Brain microvascular endothelial cell (primary cell): ENCODE measurements at regions not wholly inside any gene's neighbourhood (a gene's known extent, or its start where the extent isn't known, plus 50 kb on each side); places are given as distances from the start of the nearest gene placed in this dataset.
"Not testable (repeated sequence)": the region's sequence is repeated elsewhere in the genome, so short reads cannot be mapped to it uniquely, and the experiment has no call there.

Experiments used
- DNase-seq: peaks from one replicate; pipeline ENCODE4 v3.0.0-alpha.2; 2020
- H3K27ac ChIP-seq: fragments of 250-450 bp; sonication (Bioruptor Pico); 2 replicates; pipeline ENCODE4 v1.5.1; 2020; ENCODE audit warnings: mild to moderate bottlenecking, moderate library complexity
- H3K27me3 ChIP-seq: fragments of 250-450 bp; sonication (Bioruptor Pico); replicated peaks from 2 replicates; pipeline ENCODE4 v1.5.1; 2020; ENCODE audit warnings: mild to moderate bottlenecking
- H3K36me3 ChIP-seq: fragments of 250-450 bp; sonication (Bioruptor Pico); replicated peaks from 2 replicates; pipeline ENCODE4 v1.5.1; 2020; ENCODE audit warnings: mild to moderate bottlenecking
- H3K4me3 ChIP-seq: 2 replicates; pipeline ENCODE4 v1.5.1; 2011; ENCODE audit warnings: low read depth, mild to moderate bottlenecking, control low read depth, low read length, moderate library complexity
- CTCF ChIP-seq: IDR thresholded peaks from 2 replicates; pipeline ENCODE4 v1.5.1; 2011; ENCODE audit warnings: low read depth, mild to moderate bottlenecking, moderate library complexity, low read length, control low read depth, inconsistent platforms; ENCODE audit errors: missing control alignments
- in situ Hi-C: cut with HindIII; loops from 2 replicates; pipeline ENCODE4 v1.10.0; 2017; ENCODE audit warnings: low sequenced_read_pairs, low pct_ligation_motif_present

- no peaks in the 10 kb centered on the region for H3K36me3 ChIP-seq
- peak overlapping the region; percentile 95 for H3K27ac ChIP-seq
- in situ Hi-C loops: no loop called here
- DNase-seq: no peak
- no peaks in the 10 kb centered on the region for H3K27me3 ChIP-seq
- no peak overlapping the region for H3K4me3 ChIP-seq
- TF ChIP-seq CTCF: no peak
Measured at GRCh38 chr7:138185132-138185908, 109.1 kb downstream of the AKR1D1 start.

- Histone ChIP-seq H3K27ac (peak overlapping the region; percentile 95), H3K36me3 (no peaks in the 10 kb centered on the region), H3K4me3 (no peak overlapping the region), H3K27me3 (no peaks in the 10 kb centered on the region)
- TF ChIP-seq CTCF: no peak
- in situ Hi-C loops: no loop called here
- DNase-seq: peak; percentile 98
Measured at GRCh38 chr7:138186951-138187351, 110.7 kb downstream of the AKR1D1 start.

GRCh38 chr7:138188290-138188858, 112.1 kb downstream of the AKR1D1 start:
- no peak overlapping the region for H3K27ac ChIP-seq
- no peak for TF ChIP-seq CTCF
- no peaks in the 10 kb centered on the region for H3K36me3 ChIP-seq
- H3K27me3 ChIP-seq: no peaks in the 10 kb centered on the region
- in situ Hi-C loops: no loop called here
- no peak overlapping the region for H3K4me3 ChIP-seq
- no peak for DNase-seq

- no peaks in the 10 kb centered on the region for H3K27me3 ChIP-seq
- no peak for DNase-seq
- in situ Hi-C loops: no loop called here
- no peak overlapping the region for H3K4me3 ChIP-seq
- H3K36me3 ChIP-seq: no peaks in the 10 kb centered on the region
- no peak overlapping the region for H3K27ac ChIP-seq
- TF ChIP-seq CTCF: no peak
Measured at GRCh38 chr7:138194567-138194966, 118.3 kb downstream of the AKR1D1 start.

GRCh38 chr7:138195151-138195571, 118.9 kb downstream of the AKR1D1 start:
- DNase-seq: no peak
- H3K4me3 ChIP-seq: no peak overlapping the region
- in situ Hi-C loops: no loop called here
- H3K27me3 ChIP-seq: no peaks in the 10 kb centered on the region
- no peaks in the 10 kb centered on the region for H3K36me3 ChIP-seq
- no peak overlapping the region for H3K27ac ChIP-seq
- TF ChIP-seq CTCF: no peak

GRCh38 chr7:138196503-138196946, 120.3 kb downstream of the AKR1D1 start:
- in situ Hi-C loops, H3K27ac ChIP-seq, DNase-seq: not testable (repeated sequence)

More at GRCh38 chr7:138196503-138196946, 120.3 kb downstream of the AKR1D1 start:
- H3K36me3 ChIP-seq, H3K4me3 ChIP-seq, H3K27me3 ChIP-seq: not testable (repeated sequence)
